H1 (cell line): ENCODE measurements at regions not wholly inside any gene's neighbourhood (a gene's known extent, or its start where the extent isn't known, plus 50 kb on each side); places are given as distances from the start of the nearest gene placed in this dataset.

Source experiments
- CTCF ChIA-PET: fragments of 300-600 bp; sonication (Branson Sonifier 250); formaldehyde crosslinking; loops from one replicate; lab custom pipeline; 2021; ENCODE audit not compliant: partially characterized antibody; lab: Charles Lee
- POLR2A ChIA-PET: fragments of 300-600 bp; sonication (Branson Sonifier 250); formaldehyde crosslinking; loops from one replicate; lab custom pipeline; 2021; ENCODE audit warnings: inconsistent platforms; ENCODE audit not compliant: partially characterized antibody; lab: Charles Lee
- DNase-seq, 2 experiments: peaks; one replicate each; pipeline versions ENCODE4 v3.0.0 to v3.0.0-alpha.2; 2010 to 2022; ENCODE audit warnings: low spot score in 2 of 2, low read depth in 1 of 2, mixed read lengths in 1 of 2
- FAIRE-seq: peaks from 2 replicates; lab custom pipeline; 2011; peaks lifted over from hg19 to GRCh38; lab: Jason Lieb, UNC
- H2AFZ ChIP-seq: 2 replicates; pipeline ENCODE4 v1.8.1; 2012; ENCODE audit warnings: low read length, inconsistent platforms
- H2AK5ac ChIP-seq: 2 replicates; pipeline ENCODE4 v1.6.1; 2013; ENCODE audit warnings: low read depth, low read length
- H2BK120ac ChIP-seq: replicated peaks from 2 replicates; pipeline ENCODE3; 2013; ENCODE audit warnings: low read depth, low read length, inconsistent platforms
- H2BK12ac ChIP-seq: 2 replicates; pipeline ENCODE4 v1.6.1; 2013; ENCODE audit warnings: low read depth, low read length
- H2BK15ac ChIP-seq: 2 replicates; pipeline ENCODE4 v1.6.1; 2013; ENCODE audit warnings: low read length
- H2BK20ac ChIP-seq: 2 replicates; pipeline ENCODE4 v1.6.1; 2013; ENCODE audit warnings: low read length
- H2BK5ac ChIP-seq: 2 replicates; pipeline ENCODE4 v1.6.1; 2013; ENCODE audit warnings: low read depth, low read length
- H3K14ac ChIP-seq: 2 replicates; pipeline ENCODE4 v1.6.1; 2013; ENCODE audit warnings: inconsistent platforms; ENCODE audit not compliant: insufficient read length
- H3K18ac ChIP-seq: 2 replicates; pipeline ENCODE4 v1.6.1; 2013; ENCODE audit warnings: low read length; ENCODE audit errors: extremely low read depth
- H3K23ac ChIP-seq: 2 replicates; pipeline ENCODE4 v1.6.1; 2013; ENCODE audit warnings: inconsistent platforms; ENCODE audit not compliant: insufficient read length
- H3K23me2 ChIP-seq: 2 replicates; pipeline ENCODE4 v1.6.1; 2013; ENCODE audit warnings: low read depth, low read length
- H3K27ac ChIP-seq: 2 replicates; pipeline ENCODE4 v1.6.1; 2011; ENCODE audit warnings: low read depth, low read length, inconsistent platforms
- H3K27me3 ChIP-seq, 4 experiments: replicated peaks in 1 of 4; 1 replicate in 1 of 4; 2 replicates in 3 of 4; pipeline versions ENCODE4 v1.6.1 to v1.8.1; 2011 to 2013; ENCODE audit warnings: low read length in 3 of 4, mild to moderate bottlenecking in 3 of 4, inconsistent platforms in 2 of 4, mixed read lengths in 2 of 4, moderate library complexity in 1 of 4; ENCODE audit not compliant: control insufficient read depth in 3 of 4, insufficient read depth in 3 of 4; ENCODE audit errors: extremely low read depth in 1 of 4
- H3K36me3 ChIP-seq, 4 experiments: 2 replicates each; pipeline versions ENCODE4 v1.6.1 to v1.8.1; 2011 to 2013; ENCODE audit warnings: mild to moderate bottlenecking in 4 of 4, low read length in 3 of 4, moderate library complexity in 2 of 4, control low read depth in 1 of 4, inconsistent platforms in 1 of 4; ENCODE audit not compliant: insufficient read depth in 4 of 4, control insufficient read depth in 2 of 4
- H3K4ac ChIP-seq: replicated peaks from 2 replicates; pipeline ENCODE3; 2013; ENCODE audit warnings: low read length, low read depth, mixed read lengths, inconsistent platforms; ENCODE audit not compliant: insufficient read length
- H3K4me1 ChIP-seq, 4 experiments: replicated peaks in 1 of 4; 1 replicate in 1 of 4; 2 replicates in 3 of 4; pipeline versions ENCODE4 v1.6.1 to v1.8.1; 2011 to 2013; ENCODE audit warnings: low read length in 3 of 4, inconsistent platforms in 2 of 4, mixed read lengths in 1 of 4; ENCODE audit not compliant: insufficient read depth in 4 of 4, control insufficient read depth in 3 of 4
- H3K4me2 ChIP-seq, 2 experiments: 2 replicates each; pipeline versions ENCODE4 v1.6.1 to v1.8.1; 2011 to 2013; ENCODE audit warnings: low read depth in 2 of 2, low read length in 2 of 2, control low read depth in 1 of 2, inconsistent platforms in 1 of 2, mild to moderate bottlenecking in 1 of 2; ENCODE audit not compliant: insufficient read depth in 1 of 2
- H3K4me3 ChIP-seq, 4 experiments: fragments of 200-600, 300-600 bp in 1 of 4; sonication (generic), shearing (Covaris generic), sonication (Bioruptor Twin) in 1 of 4; 2 replicates each; pipeline versions ENCODE4 v1.5.1 to v1.8.1; 2011 to 2016; ENCODE audit warnings: low read length in 4 of 4, low read depth in 3 of 4, control low read depth in 2 of 4, inconsistent platforms in 2 of 4, mild to moderate bottlenecking in 2 of 4, mixed read lengths in 1 of 4, moderate library complexity in 1 of 4; ENCODE audit not compliant: insufficient read depth in 2 of 4; ENCODE audit errors: extremely low read depth in 1 of 4
- H3K56ac ChIP-seq: replicated peaks from 2 replicates; pipeline ENCODE3; 2013; ENCODE audit warnings: low read depth, mild to moderate bottlenecking, mixed read lengths, low read length, inconsistent platforms; ENCODE audit not compliant: insufficient read length
- H3K79me1 ChIP-seq: 2 replicates; pipeline ENCODE4 v1.6.1; 2013; ENCODE audit warnings: low read depth, low read length, control low read depth
- H3K79me2 ChIP-seq, 2 experiments: 2 replicates each; pipeline versions ENCODE4 v1.6.1 to v1.8.1; 2012 to 2013; ENCODE audit warnings: low read length in 2 of 2, mild to moderate bottlenecking in 2 of 2, inconsistent platforms in 1 of 2; ENCODE audit not compliant: insufficient read depth in 2 of 2, control insufficient read depth in 1 of 2
- H3K9ac ChIP-seq, 4 experiments: replicated peaks in 1 of 4; 1 replicate in 1 of 4; 2 replicates in 3 of 4; pipeline versions ENCODE4 v1.6.1 to v1.8.1; 2011 to 2013; ENCODE audit warnings: low read depth in 3 of 4, low read length in 3 of 4, control low read depth in 2 of 4, mild to moderate bottlenecking in 2 of 4, moderate library complexity in 2 of 4, inconsistent platforms in 1 of 4; ENCODE audit errors: extremely low read depth in 1 of 4
- H3K9me3 ChIP-seq, 2 experiments: 2 replicates each; pipeline versions ENCODE4 v1.6.1 to v1.8.1; 2012 to 2013; ENCODE audit warnings: mild to moderate bottlenecking in 2 of 2, moderate library complexity in 2 of 2, control low read depth in 1 of 2, inconsistent platforms in 1 of 2, low read depth in 1 of 2, low read length in 1 of 2, mixed read lengths in 1 of 2; ENCODE audit not compliant: insufficient read depth in 2 of 2
- H4K20me1 ChIP-seq, 2 experiments: replicated peaks in 1 of 2; 2 replicates each; pipeline versions ENCODE3 to v1.8.1; 2011 to 2013; ENCODE audit warnings: inconsistent platforms in 2 of 2, low read length in 2 of 2, mild to moderate bottlenecking in 1 of 2; ENCODE audit not compliant: insufficient read depth in 2 of 2, control insufficient read depth in 1 of 2
- H4K5ac ChIP-seq: 2 replicates; pipeline ENCODE4 v1.6.1; 2013; ENCODE audit warnings: low read length, low read depth, mixed read lengths, inconsistent platforms; ENCODE audit not compliant: insufficient read length
- H4K8ac ChIP-seq: 2 replicates; pipeline ENCODE4 v1.8.0; 2013; ENCODE audit warnings: mild to moderate bottlenecking, moderate library complexity, low read length, inconsistent platforms; ENCODE audit not compliant: insufficient read depth; ENCODE audit errors: extremely low read depth
- H4K91ac ChIP-seq: replicated peaks from 2 replicates; pipeline ENCODE3; 2013; ENCODE audit warnings: low read length, mixed read lengths, inconsistent platforms; ENCODE audit not compliant: insufficient read length
- SIRT6 ChIP-seq: IDR thresholded peaks from one replicate; pipeline ENCODE4 v1.7.1; 2012; ENCODE audit warnings: low read length, inconsistent platforms
- WGBS, 2 experiments: shearing (Covaris generic) in 1 of 2; methylation state at CpG; one replicate each; pipeline versions ENCODE4 v1.1.6 to v1.1.7; 2013 to 2015; ENCODE audit warnings: low lambda C conversion rate in 2 of 2, mixed read lengths in 2 of 2, inconsistent platforms in 1 of 2, low coverage in 1 of 2, missing lambda C conversion rate in 1 of 2; ENCODE audit not compliant: insufficient replicate concordance in 2 of 2, insufficient coverage in 1 of 2, insufficient read length in 1 of 2; ENCODE audit errors: extremely low coverage in 1 of 2, missing lambda C conversion rate in 1 of 2; 5-methylcytosine and 5-hydroxymethylcytosine counted together
- TF ChIP-seq, protein P1 (sequence below), 3 experiments: IDR thresholded peaks; 1 replicate in 2 of 3; 2 replicates in 1 of 3; pipeline versions ENCODE4 v1.5.1 to v1.6.1; 2011; ENCODE audit warnings: low read length in 3 of 3, mild to moderate bottlenecking in 3 of 3, inconsistent platforms in 2 of 3, low read depth in 1 of 3, moderate library complexity in 1 of 3; ENCODE audit not compliant: insufficient read depth in 1 of 3; ENCODE audit errors: control extremely low read depth in 1 of 3

DNA sequence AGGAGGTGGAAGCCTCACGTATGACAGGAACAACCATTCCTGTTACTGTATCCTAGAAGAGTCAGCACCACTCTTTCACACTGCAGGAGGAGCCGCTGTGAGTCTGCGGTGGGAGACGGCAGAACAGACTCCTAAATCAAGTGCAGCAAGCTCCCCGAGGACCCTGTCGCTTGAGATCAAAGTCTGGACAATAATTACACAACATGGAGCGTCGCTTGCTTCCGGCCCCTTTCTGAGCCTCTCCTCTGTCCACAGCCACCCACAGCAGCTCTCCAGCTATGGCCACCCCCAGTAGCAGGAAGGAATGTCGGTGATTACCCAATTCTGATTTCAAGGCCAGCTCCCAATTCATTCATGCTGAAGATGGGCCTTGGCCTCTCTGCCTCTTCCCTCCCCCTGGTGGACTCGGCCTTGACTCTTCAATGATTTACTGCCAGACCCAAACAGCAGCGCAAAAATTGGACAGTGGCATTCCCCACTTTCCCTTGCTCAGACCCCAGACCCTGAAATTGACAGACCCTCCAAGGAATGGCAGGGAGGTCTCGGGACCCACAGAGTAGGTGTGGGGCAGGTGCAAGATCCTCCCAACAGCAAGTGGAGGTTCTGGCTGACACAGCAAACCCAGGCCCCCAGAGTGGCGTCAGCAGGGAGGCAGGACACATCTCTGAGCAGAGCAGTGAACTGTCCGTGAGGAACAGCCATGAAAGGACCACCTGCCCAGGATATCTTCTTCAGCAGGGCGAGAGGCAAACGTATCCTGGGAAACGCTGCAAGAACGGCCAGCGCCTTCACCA, 272.7 kb upstream of the DIO3 start:
- Histone ChIP-seq H3K9me3 (no peaks in the 10 kb centered on the region), H4K5ac (no peak overlapping the region), H3K23ac (no peak overlapping the region), H3K4ac (no peak overlapping the region), H2BK20ac (no peak overlapping the region), H3K79me1 (no peaks in the 10 kb centered on the region; the same call in 1 of the 2 replicates), H2BK5ac (no peak overlapping the region), H4K91ac (no peak overlapping the region), H3K18ac (no peak overlapping the region), H4K8ac (no peak overlapping the region), H3K27me3 (no peaks in the 10 kb centered on the region), H2BK120ac (no peak overlapping the region), H3K4me1 (peaks cover 0 to 9% (median 2%) of the 10 kb centered on the region in 4 experiments; a peak in 4 of 7 replicates), H2AFZ (no peak overlapping the region), H4K20me1 (no peaks in the 10 kb centered on the region), H3K4me3 (no peak overlapping the region), H2AK5ac (no peak overlapping the region), H3K14ac (no peak overlapping the region), H2BK15ac (0 out of 2 replicates have a peak overlapping the region, but pooled peaks have one; percentile 61), H3K79me2 (no peaks in the 10 kb centered on the region), H3K36me3 (no peaks in the 10 kb centered on the region), H3K9ac (no peak overlapping the region), H3K4me2 (no peak overlapping the region), H3K56ac (no peak overlapping the region), H3K23me2 (no peaks in the 10 kb centered on the region), H3K27ac (no peak overlapping the region), H2BK12ac (0 out of 2 replicates have a peak overlapping the region, but pooled peaks have one; percentile 17)
- ChIA-PET POLR2A (interaction anchor here (0.9 kb wide), 1 partner anchor 11 kb away, joined by 3 read pairs; no protein-coding TSS in a partner anchor), CTCF (interaction anchor here (1.1 to 1.4 kb wide), 2 partner anchors 54 to 106 kb away, joined by 3 read pairs; no protein-coding TSS in a partner anchor)
- WGBS, 2 experiments, result 89% methylated on average over 20 of the region's 20 CpGs; no CpG with 5 or more reads in 1 of the 2 experiments
- DNase-seq (no peak), FAIRE-seq (no peak)
- TF ChIP-seq SIRT6, result no peak
- TF ChIP-seq, protein P1, sequence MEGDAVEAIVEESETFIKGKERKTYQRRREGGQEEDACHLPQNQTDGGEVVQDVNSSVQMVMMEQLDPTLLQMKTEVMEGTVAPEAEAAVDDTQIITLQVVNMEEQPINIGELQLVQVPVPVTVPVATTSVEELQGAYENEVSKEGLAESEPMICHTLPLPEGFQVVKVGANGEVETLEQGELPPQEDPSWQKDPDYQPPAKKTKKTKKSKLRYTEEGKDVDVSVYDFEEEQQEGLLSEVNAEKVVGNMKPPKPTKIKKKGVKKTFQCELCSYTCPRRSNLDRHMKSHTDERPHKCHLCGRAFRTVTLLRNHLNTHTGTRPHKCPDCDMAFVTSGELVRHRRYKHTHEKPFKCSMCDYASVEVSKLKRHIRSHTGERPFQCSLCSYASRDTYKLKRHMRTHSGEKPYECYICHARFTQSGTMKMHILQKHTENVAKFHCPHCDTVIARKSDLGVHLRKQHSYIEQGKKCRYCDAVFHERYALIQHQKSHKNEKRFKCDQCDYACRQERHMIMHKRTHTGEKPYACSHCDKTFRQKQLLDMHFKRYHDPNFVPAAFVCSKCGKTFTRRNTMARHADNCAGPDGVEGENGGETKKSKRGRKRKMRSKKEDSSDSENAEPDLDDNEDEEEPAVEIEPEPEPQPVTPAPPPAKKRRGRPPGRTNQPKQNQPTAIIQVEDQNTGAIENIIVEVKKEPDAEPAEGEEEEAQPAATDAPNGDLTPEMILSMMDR (IDR thresholded peaks at IDR 0.05; ENCODE audit: control extremely low read depth in 1 of 3, insufficient read depth in 1 of 3, low read depth in 1 of 3, low read length in 3 of 3), result peak in 1 of 3 experiments; percentile 4; a peak in 1 of 4 replicates
